Skeletal muscle cell (primary cell): ENCODE measurements at regions not wholly inside any gene's neighbourhood (a gene's known extent, or its start where the extent isn't known, plus 50 kb on each side); places are given as distances from the start of the nearest gene placed in this dataset.

ENCODE experiments used
- DNase-seq: peaks from one replicate; pipeline ENCODE4 v3.0.0-alpha.2; 2010; ENCODE audit warnings: low read depth
- H3K4me3 ChIP-seq: 2 replicates; pipeline ENCODE4 v1.5.1; 2011; ENCODE audit warnings: low read depth, mild to moderate bottlenecking, control low read depth, low read length, moderate library complexity

DNA sequence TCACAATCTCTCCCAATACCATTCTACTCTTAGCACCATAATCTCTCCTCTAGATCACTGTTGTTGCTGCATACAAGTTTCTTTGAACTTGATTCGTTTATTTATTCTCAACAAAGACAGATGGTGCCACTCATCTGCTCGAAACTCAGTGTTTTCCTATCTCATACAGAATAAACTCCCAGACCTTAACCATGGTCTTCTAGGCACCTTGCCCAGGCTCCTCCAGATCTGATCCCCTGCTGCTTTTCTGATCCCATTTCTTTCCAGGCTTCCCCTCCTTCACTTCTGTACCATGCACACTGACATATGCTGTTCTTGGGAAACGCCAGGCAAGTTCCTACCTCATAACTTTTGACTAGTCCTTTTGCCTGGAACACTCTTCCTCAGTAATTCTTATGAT lies 645.7 kb downstream of the DNAJB9 start:
- no peak overlapping the region for H3K4me3 ChIP-seq
- DNase-seq = no peak

DNA sequence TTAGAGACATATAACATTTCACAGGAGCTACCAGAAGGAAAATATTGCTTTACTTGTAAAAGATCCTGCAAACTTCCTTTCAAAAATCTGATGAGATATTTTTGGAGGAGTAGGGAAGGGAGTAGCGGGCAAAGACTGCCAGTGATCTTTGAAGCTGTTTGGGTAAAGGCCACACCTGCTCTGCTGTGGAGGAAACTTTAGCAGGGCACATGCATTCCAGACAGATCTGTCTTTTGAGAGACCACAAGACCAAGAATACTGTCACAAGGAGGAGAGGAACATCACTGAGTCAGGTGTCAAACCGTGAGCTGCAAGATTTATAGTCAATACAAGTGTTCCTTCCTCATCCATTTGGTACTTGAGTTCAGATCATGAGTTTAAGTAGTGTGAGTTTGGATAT lies 654.4 kb downstream of the DNAJB9 start:
- no peak overlapping the region for H3K4me3 ChIP-seq
- DNase-seq = no peak

DNA sequence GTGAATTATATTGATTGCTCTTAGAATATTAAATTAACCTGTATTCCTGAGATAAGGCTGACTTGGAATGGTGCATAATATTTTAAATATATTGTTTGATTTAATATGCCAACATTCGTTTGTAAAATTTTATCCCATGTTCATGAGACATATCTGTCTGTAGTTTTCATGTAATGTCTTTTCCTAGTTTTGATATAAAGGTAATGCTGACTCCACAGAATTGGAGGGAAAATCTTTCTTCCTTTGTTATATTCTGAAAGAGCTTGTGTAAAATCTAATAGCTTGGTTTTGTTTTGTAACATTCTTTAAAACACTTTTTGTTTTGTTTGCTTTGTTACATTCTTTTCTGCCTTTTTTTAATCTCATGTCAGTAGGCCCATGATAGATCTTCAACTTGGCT lies 657.0 kb downstream of the DNAJB9 start:
- no peak for DNase-seq
- no peak overlapping the region for H3K4me3 ChIP-seq

DNA sequence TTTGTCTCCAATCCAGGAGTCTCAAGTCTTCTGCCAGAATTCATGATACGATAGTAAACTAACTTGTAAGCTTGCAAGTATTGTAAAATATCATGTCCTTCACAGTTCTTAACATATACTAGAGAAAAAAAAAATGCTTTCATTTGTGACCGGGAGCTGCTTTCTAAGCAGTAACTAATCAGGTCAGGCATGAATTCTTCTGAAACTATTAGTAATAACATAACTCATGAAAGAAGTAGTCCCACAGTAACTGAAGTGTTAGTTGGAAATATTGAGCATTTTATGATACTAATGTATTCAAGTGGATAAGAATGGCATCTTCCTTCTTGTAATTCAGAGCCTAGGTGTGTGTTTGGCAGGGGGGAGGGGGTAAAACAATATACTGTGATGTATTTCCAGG lies 665.6 kb downstream of the DNAJB9 start:
- H3K4me3 ChIP-seq = no peak overlapping the region
- no peak for DNase-seq

DNA sequence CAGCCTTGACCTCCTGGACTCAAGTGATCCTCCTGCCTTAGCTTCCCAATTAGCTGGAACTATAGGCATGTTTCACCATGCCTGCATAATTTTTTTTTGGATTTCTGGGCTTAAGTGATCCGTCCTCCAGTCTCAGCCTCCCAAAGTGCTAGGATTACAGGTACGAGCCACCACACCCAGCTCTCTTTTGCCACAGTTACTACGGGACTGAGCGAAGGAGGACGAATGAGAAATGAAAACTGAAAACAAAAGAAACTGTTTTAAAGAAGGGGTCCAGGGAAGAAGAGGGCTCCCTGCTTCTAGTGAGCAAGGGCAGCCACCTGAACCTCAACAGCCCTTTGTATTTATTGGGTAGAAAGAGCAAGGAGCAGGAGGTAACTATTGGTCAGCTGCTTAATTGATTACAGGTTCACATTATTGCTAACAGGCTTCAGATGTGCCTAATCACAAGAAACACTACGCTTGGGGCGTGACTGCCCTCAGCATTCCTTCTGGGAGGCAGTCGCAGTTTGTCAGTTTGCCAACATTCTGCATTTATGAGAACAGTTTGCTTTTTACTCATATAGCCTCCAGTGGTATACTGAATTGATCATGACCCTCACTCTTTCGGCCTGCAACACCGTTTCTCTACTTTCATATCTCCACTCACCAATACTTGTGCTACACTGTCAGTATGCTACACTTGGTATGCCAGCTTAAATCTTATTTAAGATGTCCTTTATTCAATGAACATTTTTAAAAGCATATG lies 676.8 kb downstream of the DNAJB9 start:
- DNase-seq = no peak
- H3K4me3 ChIP-seq = no peak overlapping the region

DNA sequence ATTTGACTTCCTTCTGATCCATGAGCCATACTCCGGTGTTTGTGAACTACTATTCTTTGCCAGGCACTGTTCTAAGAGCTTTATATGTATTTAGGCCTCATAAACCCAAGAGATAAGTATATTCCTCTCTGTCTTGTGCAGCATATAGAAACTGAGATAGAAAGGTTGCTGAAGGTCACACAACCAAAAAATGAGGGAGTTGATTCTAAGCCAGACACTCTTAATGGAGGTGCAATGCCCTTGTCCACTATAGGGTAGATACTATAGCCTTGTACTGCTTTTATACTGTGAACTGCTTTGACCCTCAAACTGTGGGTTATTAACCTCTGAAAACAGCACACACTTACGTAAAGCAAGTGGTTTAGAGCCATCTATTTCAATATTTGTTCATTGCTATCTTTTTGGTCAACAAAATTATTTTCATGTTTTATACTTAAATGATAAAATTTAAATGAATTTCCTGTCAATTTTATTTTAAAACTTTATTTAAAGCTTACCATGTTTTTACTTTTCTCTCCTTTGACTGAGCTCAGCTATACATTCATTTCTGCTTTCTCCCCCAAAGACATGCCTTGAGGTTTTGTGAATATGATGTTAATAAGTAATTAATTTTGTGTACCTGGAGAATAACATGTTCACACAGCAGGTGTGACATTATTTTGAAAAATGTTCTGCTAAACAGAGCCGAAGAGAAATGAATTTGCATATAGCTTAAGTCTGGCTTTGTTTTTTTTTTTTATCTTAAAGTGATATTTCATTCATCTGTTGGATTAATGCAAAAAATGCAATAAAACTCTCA lies 687.3 kb downstream of the DNAJB9 start:
- no peak overlapping the region for H3K4me3 ChIP-seq

DNA sequence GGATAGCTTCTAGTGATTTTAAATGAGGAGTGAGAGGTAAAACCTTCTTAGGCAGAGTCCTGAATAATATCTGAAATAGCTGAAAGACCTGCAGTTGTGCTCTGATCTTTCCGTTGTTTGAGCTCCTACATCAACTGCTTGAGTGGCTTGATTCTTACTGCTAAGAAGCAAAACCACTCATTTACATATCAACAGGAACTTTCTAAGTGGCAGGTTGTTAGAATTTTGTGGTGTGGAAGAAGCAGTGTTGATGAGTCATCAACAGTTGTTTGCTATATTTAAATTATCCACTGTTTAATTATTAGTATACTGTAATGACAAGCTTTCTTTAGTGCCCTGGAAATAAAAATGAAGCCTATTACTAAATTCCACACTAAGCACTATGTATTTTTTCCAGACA lies 689.5 kb downstream of the DNAJB9 start:
- no peak overlapping the region for H3K4me3 ChIP-seq
- DNase-seq = no peak

More for the DNA sequence above, 687.3 kb downstream of the DNAJB9 start:
- DNase-seq = no peak

DNA sequence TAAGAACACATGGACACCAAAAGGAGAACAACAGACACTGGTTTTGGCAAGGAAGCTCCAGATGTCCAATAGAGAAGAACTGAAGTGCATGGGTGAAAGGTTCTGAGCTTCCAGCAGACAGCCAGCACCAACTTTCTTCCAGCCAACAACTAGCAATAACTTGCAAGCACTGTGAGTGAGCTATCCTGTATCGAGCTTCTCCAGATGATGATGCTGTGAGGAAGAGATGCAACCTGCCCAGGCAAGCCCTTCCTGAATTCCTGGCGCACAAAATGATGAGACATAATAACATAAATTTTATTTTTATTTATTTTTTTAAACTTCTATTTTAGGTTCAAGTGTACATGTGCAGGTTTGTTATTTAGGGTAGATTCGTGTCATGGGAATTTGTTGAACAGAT lies 692.1 kb downstream of the DNAJB9 start:
- no peak for DNase-seq
- H3K4me3 ChIP-seq = no peak overlapping the region

DNA sequence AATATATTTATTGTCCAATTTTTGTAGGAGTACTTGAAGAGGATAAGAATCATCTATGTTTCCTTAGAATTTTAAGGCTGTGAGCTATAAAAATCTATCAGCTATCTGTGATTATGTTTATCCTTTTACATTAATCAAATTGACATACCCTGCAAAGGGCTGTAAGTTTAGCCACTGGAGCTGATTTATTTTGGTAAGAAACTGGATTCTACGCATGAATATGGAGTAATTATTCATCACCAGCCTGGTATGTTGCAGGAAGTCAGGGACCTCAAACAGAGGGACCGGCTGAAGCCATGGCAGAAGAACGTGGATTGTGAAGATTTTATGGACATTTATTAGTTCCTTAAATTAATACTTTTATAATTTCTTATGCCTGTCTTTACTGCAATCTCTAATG lies 696.9 kb downstream of the DNAJB9 start:
- no peak for DNase-seq
- no peak overlapping the region for H3K4me3 ChIP-seq

DNA sequence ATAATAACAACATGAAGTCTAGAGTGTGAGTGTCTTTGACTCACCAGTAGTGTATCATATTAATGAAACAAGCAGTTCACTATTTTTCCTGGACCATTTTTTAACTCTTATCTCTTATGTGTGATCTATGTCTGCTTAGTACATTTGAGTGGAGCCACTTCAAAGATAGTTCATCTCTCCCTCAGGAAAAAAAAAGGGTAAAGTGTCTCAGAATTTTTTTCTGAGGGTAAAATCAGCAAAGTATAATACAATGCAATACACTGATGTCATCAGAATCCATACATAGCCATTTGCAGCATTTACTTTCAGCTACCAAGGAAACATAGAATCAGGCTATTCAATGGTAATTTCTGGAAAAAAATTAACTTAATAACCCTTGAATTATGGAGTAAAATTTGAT lies 706.7 kb downstream of the DNAJB9 start:
- DNase-seq = no peak

DNA sequence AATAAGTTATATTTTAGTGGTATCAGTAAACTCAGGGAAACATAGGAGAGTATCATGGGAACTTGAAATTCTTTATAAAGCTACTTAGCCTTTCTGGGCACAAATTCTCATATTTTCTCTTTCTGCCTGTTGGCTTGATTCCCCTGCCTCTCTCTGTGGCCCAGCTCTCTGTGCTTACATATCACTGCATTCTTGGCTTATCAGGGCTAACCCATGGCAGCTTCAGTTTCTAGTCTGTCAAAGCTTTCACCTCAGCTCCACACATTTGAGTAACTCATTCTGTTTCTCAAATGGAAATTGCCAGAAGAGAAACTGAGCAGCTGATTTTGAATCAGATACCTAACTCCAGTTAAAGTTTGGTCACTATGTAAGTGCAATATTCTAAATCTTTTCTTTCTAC lies 713.1 kb downstream of the DNAJB9 start:
- H3K4me3 ChIP-seq = no peak overlapping the region
- DNase-seq = no peak

More for the DNA sequence above, 706.7 kb downstream of the DNAJB9 start:
- H3K4me3 ChIP-seq = no peak overlapping the region

DNA sequence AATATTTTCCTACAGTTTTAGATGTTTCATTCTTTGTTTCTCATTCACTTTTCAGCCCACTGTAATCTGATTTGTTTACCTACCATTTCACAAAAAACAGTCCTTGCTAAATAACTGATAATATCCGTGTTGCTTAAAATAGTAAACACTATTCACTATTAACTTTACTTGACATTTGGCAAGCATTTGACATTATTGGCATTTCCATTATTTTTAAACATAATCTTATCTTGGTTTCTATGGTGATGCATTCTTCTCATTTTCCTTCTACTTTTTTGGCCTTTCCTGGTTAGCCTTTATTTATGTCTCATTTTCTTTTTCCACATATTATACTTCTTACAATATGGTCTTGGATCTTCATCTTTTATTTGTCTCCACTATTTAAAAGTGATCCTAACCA lies 715.3 kb downstream of the DNAJB9 start:
- no peak overlapping the region for H3K4me3 ChIP-seq
- no peak for DNase-seq

DNA sequence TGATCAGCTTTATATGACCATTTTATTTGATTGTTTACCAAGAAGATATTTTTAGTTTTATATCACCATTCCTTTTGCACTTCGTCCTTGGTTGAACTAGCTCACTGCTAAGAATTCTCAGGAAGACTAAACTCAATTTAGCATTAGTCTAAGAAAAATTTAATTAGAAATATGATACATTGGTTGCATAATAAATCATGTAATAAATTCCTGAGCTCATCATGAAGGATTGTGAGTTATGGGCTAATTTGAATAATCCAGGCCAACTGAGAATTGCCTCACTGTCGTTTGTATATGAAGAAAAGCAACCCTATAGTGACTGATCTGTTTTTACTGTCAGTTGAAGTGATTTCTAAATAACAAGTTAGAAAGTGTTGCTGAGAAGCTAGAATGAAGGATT lies 725.5 kb downstream of the DNAJB9 start:
- no peak for DNase-seq
- no peak overlapping the region for H3K4me3 ChIP-seq

DNA sequence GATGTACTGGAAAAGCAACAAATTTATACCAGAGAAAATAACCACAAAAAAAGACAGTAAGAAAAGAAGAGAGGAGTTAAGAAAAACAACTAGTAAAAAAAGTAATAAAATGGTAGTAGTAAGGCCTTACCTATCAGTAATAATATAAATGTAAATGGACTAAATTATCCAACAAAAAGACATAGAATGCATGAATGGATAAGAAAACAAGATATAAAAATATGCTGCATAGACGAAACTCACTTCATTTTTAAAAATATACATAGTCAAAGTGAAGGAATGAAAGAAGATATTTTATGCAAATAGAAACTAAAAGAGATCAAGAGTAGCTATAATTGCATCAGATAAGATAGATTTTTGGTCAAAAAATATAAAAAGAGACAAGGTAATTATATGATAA lies 739.1 kb downstream of the DNAJB9 start:
- no peak overlapping the region for H3K4me3 ChIP-seq
- no peak for DNase-seq

DNA sequence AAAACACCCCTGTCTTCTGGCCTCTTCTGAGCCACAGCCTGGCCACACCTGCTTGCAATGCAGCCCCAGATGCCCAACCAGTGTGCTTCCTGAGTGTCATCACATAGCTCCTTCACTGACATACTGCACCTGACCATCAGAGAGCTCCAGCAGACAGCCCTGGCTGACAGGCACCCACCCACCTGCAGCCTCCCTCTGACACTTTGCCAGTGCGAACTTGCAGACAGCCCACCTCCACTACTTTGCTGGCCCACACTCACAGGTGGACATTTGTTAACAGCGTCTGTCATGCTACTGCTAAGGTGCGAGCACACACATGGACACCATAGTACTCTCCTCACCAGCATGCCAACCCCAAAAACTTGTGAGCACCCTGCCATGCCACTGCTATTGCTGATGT lies 740.1 kb downstream of the DNAJB9 start:
- DNase-seq = no peak
- H3K4me3 ChIP-seq = no peak overlapping the region

DNA sequence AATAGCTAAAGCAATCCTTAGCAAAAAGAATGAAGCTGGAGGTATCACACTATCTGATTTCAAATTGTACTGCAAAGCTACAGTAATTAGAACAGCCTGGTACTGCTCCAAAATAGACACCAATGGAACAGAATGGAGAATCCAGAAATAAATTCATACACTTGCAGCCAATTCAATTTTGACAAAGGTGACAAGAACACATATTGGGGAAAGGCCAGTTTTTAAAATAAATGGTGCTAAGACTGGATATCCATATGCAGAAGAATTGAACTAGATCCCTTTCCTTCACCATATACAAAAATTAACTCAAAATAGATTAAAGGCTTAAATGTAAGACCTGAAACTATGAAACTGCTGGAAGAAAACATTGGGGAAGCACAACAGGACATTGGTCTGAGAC lies 748.5 kb downstream of the DNAJB9 start:
- no peak overlapping the region for H3K4me3 ChIP-seq
- DNase-seq = no peak

DNA sequence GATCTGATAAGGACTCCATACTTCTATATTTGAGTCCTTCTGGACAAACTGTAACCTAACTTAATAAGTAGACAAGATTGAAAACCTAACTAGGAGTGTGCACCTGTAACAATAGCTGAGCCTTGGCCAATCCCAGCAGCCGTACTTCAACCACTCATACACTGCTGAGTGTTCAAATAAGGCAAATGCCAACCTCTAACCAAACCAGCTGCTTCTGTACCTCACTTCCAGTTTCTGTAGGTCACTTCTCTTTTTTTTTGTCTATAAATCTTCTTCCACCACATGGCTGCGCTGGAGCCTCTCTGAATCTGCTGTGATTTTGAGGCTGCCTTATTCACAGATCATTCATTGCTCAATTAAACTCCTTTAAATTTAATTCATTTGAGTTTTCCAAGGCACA lies 753.2 kb downstream of the DNAJB9 start:
- no peak for DNase-seq
- no peak overlapping the region for H3K4me3 ChIP-seq

DNA sequence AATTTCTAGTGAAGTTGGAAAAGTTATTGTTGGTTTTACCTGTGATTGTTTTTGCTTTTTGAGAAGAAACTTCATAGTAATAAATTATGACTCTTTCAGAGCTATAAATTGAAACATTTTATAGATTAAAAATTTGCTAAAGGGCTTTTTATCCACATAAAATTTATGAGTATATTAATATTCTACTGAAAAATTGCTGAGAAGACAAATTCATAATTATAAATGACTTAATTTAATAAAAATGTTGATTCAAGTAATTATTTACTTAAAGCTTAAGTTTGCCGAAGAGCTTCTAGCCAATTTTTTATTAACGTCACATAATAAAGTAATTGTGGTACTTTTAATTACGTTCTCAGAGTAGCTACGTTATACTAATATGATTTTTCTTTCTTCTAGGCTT lies 761.7 kb downstream of the DNAJB9 start:
- no peak for DNase-seq

DNA sequence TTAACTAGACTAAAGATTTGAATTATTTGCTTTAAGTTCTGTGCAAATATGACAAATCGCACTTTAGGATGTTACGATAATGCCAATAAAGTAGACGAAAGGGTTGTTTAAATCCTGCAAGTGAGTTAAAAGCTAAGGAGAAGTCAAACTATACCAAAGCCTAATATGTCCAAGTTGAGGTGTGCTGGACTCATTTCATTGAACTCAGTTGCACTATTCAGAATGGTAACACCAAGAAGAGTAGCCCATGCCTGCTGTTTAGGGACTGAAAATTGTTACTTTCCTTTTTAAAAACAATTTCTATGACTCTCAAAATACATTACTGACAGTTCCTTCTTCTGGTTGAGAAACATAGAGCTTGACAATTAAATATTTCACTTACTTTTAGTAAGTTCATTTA lies 766.3 kb downstream of the DNAJB9 start:
- no peak overlapping the region for H3K4me3 ChIP-seq
- no peak for DNase-seq

More for the DNA sequence above, 761.7 kb downstream of the DNAJB9 start:
- H3K4me3 ChIP-seq = no peak overlapping the region

DNA sequence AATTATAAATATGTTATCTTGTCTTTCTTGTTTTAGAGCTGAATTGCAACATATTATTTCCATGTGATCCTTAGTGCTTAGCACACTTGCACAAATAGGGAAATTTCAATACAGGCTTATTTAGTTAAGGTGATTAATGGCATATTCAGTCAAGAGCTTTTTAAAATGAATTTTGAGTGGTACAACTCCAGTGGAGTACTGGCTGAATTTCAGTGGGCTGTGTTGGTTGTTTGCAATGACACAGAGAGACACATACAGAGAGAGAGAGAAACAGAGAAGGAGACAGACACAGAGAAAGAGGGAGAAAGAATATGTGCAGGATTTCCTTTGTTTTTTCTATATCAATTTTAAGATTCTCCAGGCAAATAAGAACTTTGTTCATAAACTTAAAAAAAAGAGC lies 766.9 kb downstream of the DNAJB9 start:
- DNase-seq = no peak
- H3K4me3 ChIP-seq = no peak overlapping the region

DNA sequence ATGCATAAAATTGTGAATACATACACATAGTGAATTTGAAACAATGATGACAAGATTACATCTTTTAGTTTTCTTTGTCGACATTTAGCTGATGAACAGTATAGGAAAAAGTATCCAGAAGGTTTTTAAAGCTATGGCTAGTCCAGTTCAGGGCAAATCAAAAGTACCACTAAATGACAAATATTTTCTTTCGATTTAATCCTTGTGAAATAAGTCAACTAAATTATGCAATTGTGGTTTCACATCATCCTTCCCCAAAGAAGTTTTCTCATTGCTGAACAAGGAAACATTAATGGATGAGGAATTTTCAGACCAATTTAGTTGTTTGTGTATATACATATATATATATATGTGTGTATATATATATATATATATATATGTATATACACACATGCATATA lies 774.0 kb downstream of the DNAJB9 start:
- no peak overlapping the region for H3K4me3 ChIP-seq
- DNase-seq = no peak
